Endothelial cell of umbilical vein (primary cell): ENCODE measurements at regions not wholly inside any gene's neighbourhood (a gene's known extent, or its start where the extent isn't known, plus 50 kb on each side); places are given as distances from the start of the nearest gene placed in this dataset.
"Not testable (repeated sequence)": the region's sequence is repeated elsewhere in the genome, so short reads cannot be mapped to it uniquely, and the experiment has no call there.

Source experiments
- GATA2 ChIP-seq: IDR thresholded peaks from 2 replicates; pipeline ENCODE4 v1.7.0; 2011; ENCODE audit warnings: low read depth, mild to moderate bottlenecking, moderate library complexity, mixed read lengths, low read length; ENCODE audit not compliant: insufficient read length, insufficient read depth
- JUN ChIP-seq: IDR thresholded peaks from 2 replicates; pipeline ENCODE4 v1.6.1; 2011; ENCODE audit warnings: borderline replicate concordance, low read depth; ENCODE audit not compliant: insufficient read length, insufficient read depth
- TF ChIP-seq, protein P1 (sequence below): IDR thresholded peaks from 2 replicates; pipeline ENCODE4 v1.6.1; 2011; ENCODE audit not compliant: insufficient read depth, insufficient read length
- TF ChIP-seq, protein P2 (sequence below), 2 donors: IDR thresholded peaks; 1 replicate in 1 of 2; 2 replicates in 1 of 2; pipeline ENCODE4 v1.5.1; 2011; ENCODE audit warnings: low read length in 2 of 2, mild to moderate bottlenecking in 2 of 2, moderate library complexity in 2 of 2, control low read depth in 1 of 2, inconsistent platforms in 1 of 2, low read depth in 1 of 2; ENCODE audit not compliant: insufficient read depth in 1 of 2; ENCODE audit errors: extremely low read depth in 1 of 2

DNA sequence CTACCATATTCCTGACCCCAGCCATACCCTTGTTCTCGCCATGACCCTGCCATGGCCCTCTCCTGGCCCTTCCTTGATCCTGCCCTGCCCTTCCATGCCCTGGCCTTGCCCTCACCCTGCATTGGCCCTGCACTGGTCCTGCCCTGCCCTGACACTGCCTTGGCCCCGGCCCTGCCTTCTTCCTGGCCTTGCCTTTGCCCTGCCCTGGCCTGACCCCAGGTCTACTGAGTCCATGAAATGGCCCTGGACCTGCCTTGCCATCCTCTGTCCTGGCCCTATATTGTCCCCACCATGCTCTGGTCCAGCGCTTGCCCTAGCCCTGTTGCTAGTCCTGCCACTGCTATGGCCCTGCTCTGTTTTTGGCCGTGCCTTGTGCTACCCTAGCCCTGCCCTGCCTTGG lies 536.1 kb downstream of the FOXD4L6 start:
- not testable (repeated sequence) for TF ChIP-seq JUN, GATA2
- TF ChIP-seq, protein P1, sequence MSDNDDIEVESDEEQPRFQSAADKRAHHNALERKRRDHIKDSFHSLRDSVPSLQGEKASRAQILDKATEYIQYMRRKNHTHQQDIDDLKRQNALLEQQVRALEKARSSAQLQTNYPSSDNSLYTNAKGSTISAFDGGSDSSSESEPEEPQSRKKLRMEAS = not testable (repeated sequence)
- TF ChIP-seq, protein P2, sequence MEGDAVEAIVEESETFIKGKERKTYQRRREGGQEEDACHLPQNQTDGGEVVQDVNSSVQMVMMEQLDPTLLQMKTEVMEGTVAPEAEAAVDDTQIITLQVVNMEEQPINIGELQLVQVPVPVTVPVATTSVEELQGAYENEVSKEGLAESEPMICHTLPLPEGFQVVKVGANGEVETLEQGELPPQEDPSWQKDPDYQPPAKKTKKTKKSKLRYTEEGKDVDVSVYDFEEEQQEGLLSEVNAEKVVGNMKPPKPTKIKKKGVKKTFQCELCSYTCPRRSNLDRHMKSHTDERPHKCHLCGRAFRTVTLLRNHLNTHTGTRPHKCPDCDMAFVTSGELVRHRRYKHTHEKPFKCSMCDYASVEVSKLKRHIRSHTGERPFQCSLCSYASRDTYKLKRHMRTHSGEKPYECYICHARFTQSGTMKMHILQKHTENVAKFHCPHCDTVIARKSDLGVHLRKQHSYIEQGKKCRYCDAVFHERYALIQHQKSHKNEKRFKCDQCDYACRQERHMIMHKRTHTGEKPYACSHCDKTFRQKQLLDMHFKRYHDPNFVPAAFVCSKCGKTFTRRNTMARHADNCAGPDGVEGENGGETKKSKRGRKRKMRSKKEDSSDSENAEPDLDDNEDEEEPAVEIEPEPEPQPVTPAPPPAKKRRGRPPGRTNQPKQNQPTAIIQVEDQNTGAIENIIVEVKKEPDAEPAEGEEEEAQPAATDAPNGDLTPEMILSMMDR (IDR thresholded peaks at IDR 0.05; ENCODE audit: extremely low read depth in 1 of 2, insufficient read depth in 1 of 2, low read depth in 1 of 2, low read length in 2 of 2) = not testable (repeated sequence)
